GM13977 (cell line): ENCODE measurements at regions not wholly inside any gene's neighbourhood (a gene's known extent, or its start where the extent isn't known, plus 50 kb on each side); places are given as distances from the start of the nearest gene placed in this dataset.

ENCODE experiments used
- DNase-seq: peaks from one replicate; pipeline ENCODE4 v3.0.0; 2012; ENCODE audit warnings: low spot score
- in situ Hi-C: fragments of 300-500 bp; cut with MboI; formaldehyde crosslinking; loops from one replicate; pipeline ENCODE4 v1.12.0; 2022; ENCODE audit warnings: low sequenced_read_pairs, low pct_unique_long_range_greater_than_20kb, mixed read lengths, inconsistent platforms; ENCODE audit not compliant: unreplicated experiment
- TF ChIP-seq, protein P1 (sequence below): IDR thresholded peaks from 2 replicates; pipeline ENCODE4 v1.5.1; 2012; ENCODE audit warnings: mild to moderate bottlenecking, control low read depth; ENCODE audit not compliant: insufficient read depth; ENCODE audit errors: extremely low read depth, missing control alignments

DNA sequence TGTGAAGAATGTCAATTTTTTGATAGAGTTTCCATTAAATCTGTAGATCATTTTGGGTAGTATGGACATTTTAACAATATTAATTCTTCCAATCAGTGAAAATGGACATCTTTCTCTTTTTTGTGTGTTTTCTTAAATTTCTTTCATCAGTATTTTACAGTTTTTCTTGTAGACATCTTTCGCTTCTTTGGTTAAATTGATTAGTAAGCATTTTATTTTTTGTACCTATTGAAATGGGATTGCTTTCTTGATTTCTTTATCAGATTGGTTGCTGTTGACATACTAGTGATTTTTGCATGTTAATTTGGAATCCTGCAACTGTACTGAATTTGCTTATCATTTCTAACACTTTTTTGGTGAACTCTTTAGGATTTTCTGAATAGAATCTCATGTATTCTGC lies 683.2 kb upstream of the NCAM2 start:
- in situ Hi-C loops: no loop called here
- TF ChIP-seq, protein P1, sequence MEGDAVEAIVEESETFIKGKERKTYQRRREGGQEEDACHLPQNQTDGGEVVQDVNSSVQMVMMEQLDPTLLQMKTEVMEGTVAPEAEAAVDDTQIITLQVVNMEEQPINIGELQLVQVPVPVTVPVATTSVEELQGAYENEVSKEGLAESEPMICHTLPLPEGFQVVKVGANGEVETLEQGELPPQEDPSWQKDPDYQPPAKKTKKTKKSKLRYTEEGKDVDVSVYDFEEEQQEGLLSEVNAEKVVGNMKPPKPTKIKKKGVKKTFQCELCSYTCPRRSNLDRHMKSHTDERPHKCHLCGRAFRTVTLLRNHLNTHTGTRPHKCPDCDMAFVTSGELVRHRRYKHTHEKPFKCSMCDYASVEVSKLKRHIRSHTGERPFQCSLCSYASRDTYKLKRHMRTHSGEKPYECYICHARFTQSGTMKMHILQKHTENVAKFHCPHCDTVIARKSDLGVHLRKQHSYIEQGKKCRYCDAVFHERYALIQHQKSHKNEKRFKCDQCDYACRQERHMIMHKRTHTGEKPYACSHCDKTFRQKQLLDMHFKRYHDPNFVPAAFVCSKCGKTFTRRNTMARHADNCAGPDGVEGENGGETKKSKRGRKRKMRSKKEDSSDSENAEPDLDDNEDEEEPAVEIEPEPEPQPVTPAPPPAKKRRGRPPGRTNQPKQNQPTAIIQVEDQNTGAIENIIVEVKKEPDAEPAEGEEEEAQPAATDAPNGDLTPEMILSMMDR: no peak
- no peak for DNase-seq

DNA sequence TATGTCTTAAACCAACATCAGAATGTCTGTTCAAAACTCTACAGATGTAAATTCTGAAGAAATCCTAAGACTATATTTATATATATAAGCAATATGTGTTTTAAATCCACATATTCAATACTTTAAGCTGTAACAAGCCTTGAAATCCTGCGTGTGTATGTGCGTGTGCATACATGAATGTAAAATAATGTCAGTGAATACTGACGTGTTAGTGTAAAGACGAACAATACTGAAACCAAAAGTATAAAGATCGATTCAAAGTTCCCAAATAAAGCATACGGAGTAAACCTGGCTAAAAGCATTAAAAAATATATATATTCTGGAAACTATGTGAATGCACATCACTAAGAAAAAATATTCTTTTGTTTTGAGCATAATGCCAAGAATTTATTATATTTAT lies 668.6 kb upstream of the NCAM2 start:
- no peak for DNase-seq
- in situ Hi-C loops: no loop called here
- TF ChIP-seq, protein P1: no peak

DNA sequence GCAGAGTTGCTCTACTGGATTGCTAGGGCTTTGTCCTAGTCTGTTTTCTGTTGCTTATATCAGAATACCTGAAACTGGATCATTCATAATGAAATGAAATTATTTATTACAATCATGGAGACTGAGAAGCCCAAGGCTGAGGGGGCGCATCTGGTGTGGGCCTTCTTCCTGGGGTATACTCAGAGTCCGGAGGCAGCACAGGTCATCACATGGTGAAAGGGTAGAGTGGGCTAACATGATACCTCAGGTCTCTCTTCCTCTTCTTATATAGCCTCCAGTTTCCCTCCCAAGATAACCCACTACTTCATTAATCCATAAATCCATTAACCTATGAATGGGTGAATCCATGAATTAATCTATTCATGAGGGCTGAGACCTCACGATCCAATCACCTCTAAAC lies 667.6 kb upstream of the NCAM2 start:
- no peak for DNase-seq
- in situ Hi-C loops: no loop called here
- TF ChIP-seq, protein P1: no peak

DNA sequence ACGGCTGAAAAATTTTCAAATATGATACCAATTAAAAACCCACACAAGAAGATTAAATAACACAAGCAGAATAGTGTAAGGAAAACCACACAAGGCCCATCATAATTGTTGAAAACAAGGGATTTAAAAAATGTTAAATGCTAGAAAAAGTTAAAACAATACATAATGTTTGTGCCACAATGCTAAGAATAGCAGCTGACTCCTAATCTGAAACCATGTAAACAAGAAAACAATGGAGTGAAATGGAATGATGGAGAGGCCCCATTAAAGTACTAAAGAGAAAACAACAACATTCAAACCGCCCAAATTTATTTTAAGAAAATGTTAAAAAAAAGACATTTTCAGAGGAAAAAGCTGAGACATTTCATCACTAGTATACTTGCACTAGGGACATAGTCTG lies 663.6 kb upstream of the NCAM2 start:
- TF ChIP-seq, protein P1: no peak
- in situ Hi-C loops: no loop called here
- no peak for DNase-seq

DNA sequence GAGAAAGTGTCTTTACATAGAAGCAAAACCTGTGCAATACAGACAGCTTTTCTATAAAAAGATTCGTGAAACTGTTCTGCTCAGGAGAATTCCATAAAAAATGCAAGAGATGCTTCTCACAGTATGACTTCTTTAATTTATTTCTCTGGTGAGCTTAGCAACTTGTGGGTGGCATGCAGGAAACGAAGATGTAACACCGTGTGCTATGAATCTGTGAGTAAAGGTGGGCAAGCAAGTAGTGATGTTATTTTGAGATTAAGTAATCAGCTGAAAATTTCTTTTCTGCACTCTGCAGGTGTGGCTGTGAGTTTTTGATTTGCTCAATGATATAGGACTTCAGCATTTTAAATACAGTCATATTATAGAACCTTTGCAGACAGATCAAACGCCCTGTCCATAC lies 656.8 kb upstream of the NCAM2 start:
- DNase-seq: no peak
- in situ Hi-C loops: no loop called here
- TF ChIP-seq, protein P1: no peak

DNA sequence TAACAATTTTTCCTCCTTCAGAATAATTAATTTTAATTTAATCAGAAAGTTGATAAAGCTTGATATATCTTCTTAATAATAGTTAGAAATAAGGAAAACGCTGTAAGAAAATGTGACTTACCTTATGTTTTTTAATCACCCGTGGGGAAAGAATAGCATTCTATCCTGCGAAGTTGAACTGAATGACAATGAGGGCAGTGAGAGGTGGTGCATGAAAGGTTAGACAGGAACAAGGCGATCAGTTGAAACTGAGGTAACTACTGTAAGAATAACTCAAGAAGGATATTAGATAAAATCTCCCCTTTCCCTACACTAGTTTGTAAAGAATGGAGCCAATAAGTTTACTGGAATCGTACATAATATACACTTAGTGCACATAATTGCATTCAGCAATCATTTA lies 655.0 kb upstream of the NCAM2 start:
- TF ChIP-seq, protein P1: no peak
- in situ Hi-C loops: no loop called here
- no peak for DNase-seq

DNA sequence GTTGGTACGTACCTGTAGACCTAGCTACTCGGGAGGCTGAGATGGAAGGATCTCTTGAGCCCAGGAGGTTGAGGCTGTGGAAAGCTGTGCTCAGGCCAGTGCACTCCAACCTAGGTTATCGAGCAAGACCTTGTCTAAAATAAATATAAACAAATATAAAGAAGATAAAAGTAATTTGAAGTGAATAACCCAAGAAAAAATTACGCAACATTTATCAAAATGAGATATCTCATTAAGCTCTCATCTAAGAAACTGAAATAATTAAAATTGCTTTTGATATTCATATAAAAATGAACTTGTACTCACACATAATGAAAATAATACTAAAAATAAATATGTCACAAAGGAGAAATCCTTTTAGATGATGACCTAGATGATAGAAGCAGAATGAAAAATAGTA lies 647.1 kb upstream of the NCAM2 start:
- no peak for DNase-seq
- TF ChIP-seq, protein P1: no peak
- in situ Hi-C loops: no loop called here
